ENCODE measurements at regions not wholly inside any gene's neighbourhood (a gene's known extent, or its start where the extent isn't known, plus 50 kb on each side); places are given as distances from the start of the nearest gene placed in this dataset.

DNA sequence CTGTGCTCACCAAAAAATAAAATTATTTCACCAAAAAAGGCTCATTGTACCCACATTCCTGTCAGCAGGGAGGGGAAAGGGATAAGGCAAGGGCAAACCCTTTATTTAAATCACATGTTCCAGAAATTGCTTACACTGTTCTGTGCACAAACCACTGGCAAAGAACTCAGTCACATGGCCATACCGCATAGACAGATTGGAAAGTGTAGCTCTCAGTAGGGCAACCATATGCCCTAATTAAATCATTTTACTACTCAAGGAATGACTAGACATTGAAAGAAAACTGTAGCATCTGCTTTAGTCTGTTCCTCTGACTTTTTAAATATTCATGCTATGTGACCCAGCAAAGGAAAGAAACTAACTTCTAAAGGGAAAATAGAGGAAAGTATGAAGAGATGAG lies 119.2 kb upstream of the FAM241A start:
- H3K4me3 ChIP-seq: no peak overlapping the region
- H3K4me2 ChIP-seq (ENCODE audit: control insufficient read depth, insufficient read depth): no peak overlapping the region
- DNase-seq (ENCODE audit: low read depth, low spot score) (no peak), ATAC-seq (no peak), FAIRE-seq (no peak)
- ChIA-PET POLR2A (no interaction called here), SMC1A (ENCODE audit: uncharacterized antibody, unreplicated experiment) (interaction anchor here (1.0 to 1.2 kb wide), 2 partner anchors 81 to 82 kb away, joined by 3 to 5 read pairs; no protein-coding TSS in a partner anchor), CTCF (interaction anchor here (0.9 kb wide), 1 partner anchor 82 kb away, joined by 3 read pairs; no protein-coding TSS in a partner anchor), RAD21 (ENCODE audit: unreplicated experiment) (interaction anchor here (0.7 kb wide), 1 partner anchor 34 kb away, joined by 3 read pairs; no protein-coding TSS in a partner anchor)
- in situ Hi-C loops (cut with MboI) (loop anchor here (25.0 kb wide), 2 partner anchors 1164 to 1389 kb away; no protein-coding TSS in a partner anchor), intact Hi-C loops (cut with micrococcal nuclease; ENCODE audit: unreplicated experiment) (no loop called here)
- 63% methylated on average over 1 of the region's 1 CpG for WGBS (ENCODE audit: insufficient coverage, insufficient replicate concordance, low lambda C conversion rate, missing lambda C conversion rate)
- no peaks in the 10 kb centered on the region for H4K20me1 ChIP-seq (ENCODE audit: control insufficient read depth, insufficient read depth)
- H2AFZ ChIP-seq (ENCODE audit: control insufficient read depth, low read depth, low read length): no peak overlapping the region
- no TSS peak for BruUV-seq (replicated peaks)
- no peaks in the 10 kb centered on the region for H3K4me1 ChIP-seq (ENCODE audit: control insufficient read depth, insufficient read depth, low read length)
- no peaks in the 10 kb centered on the region for H3K36me3 ChIP-seq (ENCODE audit: control insufficient read depth in 2 of 2, insufficient read depth in 2 of 2, low read length in 1 of 2)
- H3K9ac ChIP-seq (ENCODE audit: control insufficient read depth, insufficient read depth, low read length): no peak overlapping the region
- H3K79me2 ChIP-seq (ENCODE audit: control insufficient read depth, insufficient read depth, low read length): no peaks in the 10 kb centered on the region
- no peaks in the 10 kb centered on the region for H3K27me3 ChIP-seq (replicated peaks in 1 of 2; ENCODE audit: control insufficient read depth in 2 of 2, insufficient read depth in 2 of 2, low read length in 1 of 2)
- TF ChIP-seq ZSCAN29 (IDR thresholded peaks at IDR 0.05) (no peak), SREBF2 (IDR thresholded peaks at IDR 0.05; ENCODE audit: low read length) (no peak), TCF7 (IDR thresholded peaks at IDR 0.05; ENCODE audit: borderline replicate concordance) (no peak), ZNF622 (IDR thresholded peaks at IDR 0.05) (no peak), BMI1 (IDR thresholded peaks at IDR 0.05; ENCODE audit: borderline replicate concordance) (no peak)
- H3K27ac ChIP-seq (ENCODE audit: control insufficient read depth, insufficient read depth): no peak overlapping the region
- no peaks in the 10 kb centered on the region; the same call in 2 of the 3 replicates for H3K9me3 ChIP-seq (replicated peaks; ENCODE audit: control insufficient read depth, insufficient read depth, low read length)

DNA sequence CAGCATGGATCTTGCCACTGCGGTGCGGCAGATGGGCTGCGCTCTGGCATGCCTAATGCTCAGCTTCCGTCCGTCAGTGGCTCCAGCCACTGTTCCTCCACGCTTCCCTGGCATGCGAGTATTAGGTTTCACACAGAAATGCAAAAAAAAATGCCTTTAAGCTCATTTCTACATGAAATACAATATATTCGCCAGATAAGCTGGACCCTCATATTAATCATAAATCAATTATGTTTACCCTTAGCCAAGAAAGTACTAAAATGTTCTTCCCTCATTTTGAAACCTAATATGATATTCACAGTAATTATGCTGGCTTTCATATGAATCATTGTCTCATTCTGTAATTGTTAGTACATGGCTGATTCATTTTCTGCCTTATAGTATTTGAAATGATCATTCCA lies 115.5 kb upstream of the FAM241A start:
- ChIA-PET POLR2A (interaction anchor here (0.8 to 1.1 kb wide), 2 partner anchors 34 to 85 kb away, joined by 3 to 4 read pairs; no protein-coding TSS in a partner anchor), RAD21 (ENCODE audit: unreplicated experiment) (interaction anchor here (5.7 kb wide), 1 partner anchor 87 kb away, joined by 214 read pairs; no protein-coding TSS in a partner anchor), CTCF (interaction anchor here (0.8 to 7.3 kb wide), 5 partner anchors 15 to 388 kb away, joined by 4 to 392 read pairs (median 5); no protein-coding TSS in a partner anchor), SMC1A (ENCODE audit: uncharacterized antibody, unreplicated experiment) (interaction anchor here (1.0 to 7.1 kb wide), 9 partner anchors 19 to 388 kb away, joined by 3 to 289 read pairs (median 4); no protein-coding TSS in a partner anchor)
- Histone ChIP-seq H3K4me1 (ENCODE audit: control insufficient read depth, insufficient read depth, low read length) (no peaks in the 10 kb centered on the region), H3K36me3 (ENCODE audit: control insufficient read depth in 2 of 2, insufficient read depth in 2 of 2, low read length in 1 of 2) (no peaks in the 10 kb centered on the region), H3K4me3 (no peak overlapping the region), H3K9ac (ENCODE audit: control insufficient read depth, insufficient read depth, low read length) (no peak overlapping the region), H3K27me3 (replicated peaks in 1 of 2; ENCODE audit: control insufficient read depth in 2 of 2, insufficient read depth in 2 of 2, low read length in 1 of 2) (no peaks in the 10 kb centered on the region), H3K27ac (ENCODE audit: control insufficient read depth, insufficient read depth) (no peak overlapping the region), H2AFZ (ENCODE audit: control insufficient read depth, low read depth, low read length) (no peak overlapping the region), H3K79me2 (ENCODE audit: control insufficient read depth, insufficient read depth, low read length) (no peaks in the 10 kb centered on the region), H3K9me3 (replicated peaks; ENCODE audit: control insufficient read depth, insufficient read depth, low read length) (no peaks in the 10 kb centered on the region; the same call in 2 of the 3 replicates), H3K4me2 (ENCODE audit: control insufficient read depth, insufficient read depth) (no peak overlapping the region), H4K20me1 (ENCODE audit: control insufficient read depth, insufficient read depth) (no peaks in the 10 kb centered on the region)
- in situ Hi-C loops (cut with MboI): loop anchor here (5.0 to 25.0 kb wide), 5 partner anchors 82 to 1392 kb away; no protein-coding TSS in a partner anchor
- ATAC-seq: no peak
- 46% methylated on average over 8 of the region's 8 CpGs for WGBS (ENCODE audit: insufficient coverage, insufficient replicate concordance, low lambda C conversion rate, missing lambda C conversion rate)
- no TSS peak for BruUV-seq (replicated peaks)
- DNase-seq (ENCODE audit: low read depth, low spot score): no peak
- intact Hi-C loops (cut with micrococcal nuclease; ENCODE audit: unreplicated experiment): loop anchor here (2.0 kb wide), 1 partner anchor 175 kb away; no protein-coding TSS in a partner anchor
- no peak for FAIRE-seq
- TF ChIP-seq, protein P1, sequence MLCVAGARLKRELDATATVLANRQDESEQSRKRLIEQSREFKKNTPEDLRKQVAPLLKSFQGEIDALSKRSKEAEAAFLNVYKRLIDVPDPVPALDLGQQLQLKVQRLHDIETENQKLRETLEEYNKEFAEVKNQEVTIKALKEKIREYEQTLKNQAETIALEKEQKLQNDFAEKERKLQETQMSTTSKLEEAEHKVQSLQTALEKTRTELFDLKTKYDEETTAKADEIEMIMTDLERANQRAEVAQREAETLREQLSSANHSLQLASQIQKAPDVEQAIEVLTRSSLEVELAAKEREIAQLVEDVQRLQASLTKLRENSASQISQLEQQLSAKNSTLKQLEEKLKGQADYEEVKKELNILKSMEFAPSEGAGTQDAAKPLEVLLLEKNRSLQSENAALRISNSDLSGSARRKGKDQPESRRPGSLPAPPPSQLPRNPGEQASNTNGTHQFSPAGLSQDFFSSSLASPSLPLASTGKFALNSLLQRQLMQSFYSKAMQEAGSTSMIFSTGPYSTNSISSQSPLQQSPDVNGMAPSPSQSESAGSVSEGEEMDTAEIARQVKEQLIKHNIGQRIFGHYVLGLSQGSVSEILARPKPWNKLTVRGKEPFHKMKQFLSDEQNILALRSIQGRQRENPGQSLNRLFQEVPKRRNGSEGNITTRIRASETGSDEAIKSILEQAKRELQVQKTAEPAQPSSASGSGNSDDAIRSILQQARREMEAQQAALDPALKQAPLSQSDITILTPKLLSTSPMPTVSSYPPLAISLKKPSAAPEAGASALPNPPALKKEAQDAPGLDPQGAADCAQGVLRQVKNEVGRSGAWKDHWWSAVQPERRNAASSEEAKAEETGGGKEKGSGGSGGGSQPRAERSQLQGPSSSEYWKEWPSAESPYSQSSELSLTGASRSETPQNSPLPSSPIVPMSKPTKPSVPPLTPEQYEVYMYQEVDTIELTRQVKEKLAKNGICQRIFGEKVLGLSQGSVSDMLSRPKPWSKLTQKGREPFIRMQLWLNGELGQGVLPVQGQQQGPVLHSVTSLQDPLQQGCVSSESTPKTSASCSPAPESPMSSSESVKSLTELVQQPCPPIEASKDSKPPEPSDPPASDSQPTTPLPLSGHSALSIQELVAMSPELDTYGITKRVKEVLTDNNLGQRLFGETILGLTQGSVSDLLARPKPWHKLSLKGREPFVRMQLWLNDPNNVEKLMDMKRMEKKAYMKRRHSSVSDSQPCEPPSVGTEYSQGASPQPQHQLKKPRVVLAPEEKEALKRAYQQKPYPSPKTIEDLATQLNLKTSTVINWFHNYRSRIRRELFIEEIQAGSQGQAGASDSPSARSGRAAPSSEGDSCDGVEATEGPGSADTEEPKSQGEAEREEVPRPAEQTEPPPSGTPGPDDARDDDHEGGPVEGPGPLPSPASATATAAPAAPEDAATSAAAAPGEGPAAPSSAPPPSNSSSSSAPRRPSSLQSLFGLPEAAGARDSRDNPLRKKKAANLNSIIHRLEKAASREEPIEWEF (IDR thresholded peaks at IDR 0.05; ENCODE audit: insufficient replicate concordance, low read depth, low read length): no peak
- TF ChIP-seq CREM (IDR thresholded peaks at IDR 0.05; ENCODE audit: low read depth) (no peak), MYC (IDR thresholded peaks at IDR 0.05; ENCODE audit: insufficient read depth, insufficient read length, insufficient replicate concordance, low read length, severe bottlenecking) (no peak), SUZ12 (IDR thresholded peaks at IDR 0.05; ENCODE audit: unreplicated experiment) (no peak), ATF2 (IDR thresholded peaks at IDR 0.05; ENCODE audit: low read length) (no peak)
